T-helper 1 cell treated with Interleukin-12 subunit alpha and Interleukin-12 subunit beta and Interleukin-4 antibody, amounts not matched to agents 30 μg/mL and 1 μg/mL, for 36 hours (primary cell): ENCODE measurements at regions not wholly inside any gene's neighbourhood (a gene's known extent, or its start where the extent isn't known, plus 50 kb on each side); places are given as distances from the start of the nearest gene placed in this dataset.
"Not testable (repeated sequence)": the region's sequence is repeated elsewhere in the genome, so short reads cannot be mapped to it uniquely, and the experiment has no call there.

Experiments
- H3K27ac Mint-ChIP-seq: one replicate; pipeline ENCODE4 v1.8.0; 2021; ENCODE audit warnings: mild to moderate bottlenecking, mixed read lengths
- H3K27me3 Mint-ChIP-seq: one replicate; pipeline ENCODE4 v1.8.0; 2021; ENCODE audit warnings: low read depth, mixed read lengths
- H3K36me3 Mint-ChIP-seq: one replicate; pipeline ENCODE4 v1.8.0; 2021; ENCODE audit warnings: low read depth, mixed read lengths
- H3K4me1 Mint-ChIP-seq: one replicate; pipeline ENCODE4 v1.8.0; 2021; ENCODE audit warnings: low read depth, mixed read lengths
- H3K4me3 Mint-ChIP-seq: one replicate; pipeline ENCODE4 v1.8.0; 2021; ENCODE audit warnings: mild to moderate bottlenecking, moderate library complexity, mixed read lengths
- H3K9me3 Mint-ChIP-seq: one replicate; pipeline ENCODE4 v1.8.0; 2021; ENCODE audit warnings: mixed read lengths

DNA sequence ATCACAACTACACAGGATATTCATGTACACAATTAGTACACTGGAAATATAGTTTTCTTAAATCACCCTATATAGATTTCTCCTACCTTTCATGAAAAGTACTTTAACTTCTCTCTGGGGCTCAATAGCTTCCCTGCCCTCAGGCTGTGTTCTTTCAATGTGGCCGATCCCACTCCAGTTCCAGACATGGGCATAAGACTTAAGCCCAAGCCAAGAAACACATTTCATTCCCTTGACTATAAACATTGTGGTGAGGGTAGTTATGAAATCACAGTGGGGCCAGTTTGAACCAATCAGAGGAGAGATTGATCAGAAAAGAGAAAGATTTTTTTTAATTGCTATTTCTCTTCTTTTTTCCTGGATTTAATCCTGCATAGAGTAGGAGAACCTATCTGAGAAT, 904.6 kb upstream of the SORCS1 start:
- H3K4me3 Mint-ChIP-seq: no peak overlapping the region
- H3K9me3 Mint-ChIP-seq: peaks cover 9% of the 10 kb centered on the region
- H3K36me3 Mint-ChIP-seq: no peaks in the 10 kb centered on the region
- H3K4me1 Mint-ChIP-seq: no peaks in the 10 kb centered on the region
- no peaks in the 10 kb centered on the region for H3K27me3 Mint-ChIP-seq
- no peak overlapping the region for H3K27ac Mint-ChIP-seq

GRCh38 chr10:108064746-108065260, 900.3 kb upstream of the SORCS1 start:
- Mint-ChIP-seq H3K27ac (no peak overlapping the region), H3K4me1 (no peaks in the 10 kb centered on the region), H3K27me3 (no peaks in the 10 kb centered on the region), H3K4me3 (no peak overlapping the region), H3K36me3 (no peaks in the 10 kb centered on the region), H3K9me3 (peaks cover 9% of the 10 kb centered on the region)

GRCh38 chr10:108060246-108060645, 895.7 kb upstream of the SORCS1 start:
- Mint-ChIP-seq H3K27ac (no peak overlapping the region), H3K36me3 (no peaks in the 10 kb centered on the region), H3K4me3 (no peak overlapping the region), H3K4me1 (no peaks in the 10 kb centered on the region), H3K9me3 (peaks cover under 1% of the 10 kb centered on the region), H3K27me3 (no peaks in the 10 kb centered on the region)

DNA sequence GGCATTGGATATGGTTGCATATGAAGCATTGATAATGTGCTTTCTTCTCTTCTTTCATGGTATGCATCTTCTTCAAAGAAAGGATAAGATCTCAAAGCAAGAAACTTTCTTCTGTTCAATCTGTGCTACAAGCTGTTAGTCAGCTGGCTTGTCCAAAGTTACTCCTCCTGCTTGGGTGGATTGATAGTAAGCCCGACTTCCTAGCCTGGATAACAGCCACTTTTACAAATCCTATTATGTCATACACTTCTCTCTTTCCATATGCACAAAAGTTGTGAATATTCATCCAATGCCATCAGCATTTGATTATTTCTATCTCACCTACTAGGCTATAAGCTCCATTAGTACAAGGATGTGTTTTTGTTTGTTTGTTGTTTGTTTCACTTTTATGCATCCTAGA, 891.0 kb upstream of the SORCS1 start:
- H3K27me3 Mint-ChIP-seq: no peaks in the 10 kb centered on the region
- no peaks in the 10 kb centered on the region for H3K4me1 Mint-ChIP-seq
- no peak overlapping the region for H3K27ac Mint-ChIP-seq
- no peak overlapping the region for H3K4me3 Mint-ChIP-seq
- H3K36me3 Mint-ChIP-seq: no peaks in the 10 kb centered on the region
- no peaks in the 10 kb centered on the region for H3K9me3 Mint-ChIP-seq

GRCh38 chr10:108052981-108053380, 888.5 kb upstream of the SORCS1 start:
- Mint-ChIP-seq H3K4me3 (no peak overlapping the region), H3K27ac (no peak overlapping the region), H3K4me1 (no peaks in the 10 kb centered on the region), H3K36me3 (no peaks in the 10 kb centered on the region), H3K27me3 (no peaks in the 10 kb centered on the region), H3K9me3 (no peaks in the 10 kb centered on the region)

- H3K36me3 Mint-ChIP-seq: no peaks in the 10 kb centered on the region
- H3K4me1 Mint-ChIP-seq: no peaks in the 10 kb centered on the region
- H3K27ac Mint-ChIP-seq: no peak overlapping the region
- H3K27me3 Mint-ChIP-seq: no peaks in the 10 kb centered on the region
- H3K4me3 Mint-ChIP-seq: no peak overlapping the region
- peaks cover 3% of the 10 kb centered on the region for H3K9me3 Mint-ChIP-seq
Observed at GRCh38 chr10:108051218-108051617, 886.7 kb upstream of the SORCS1 start.

- H3K4me3 Mint-ChIP-seq: no peak overlapping the region
- no peaks in the 10 kb centered on the region for H3K27me3 Mint-ChIP-seq
- no peaks in the 10 kb centered on the region for H3K36me3 Mint-ChIP-seq
- peaks cover 3% of the 10 kb centered on the region for H3K9me3 Mint-ChIP-seq
- no peaks in the 10 kb centered on the region for H3K4me1 Mint-ChIP-seq
- H3K27ac Mint-ChIP-seq: no peak overlapping the region
Observed at GRCh38 chr10:108050626-108051025, 886.1 kb upstream of the SORCS1 start.

DNA sequence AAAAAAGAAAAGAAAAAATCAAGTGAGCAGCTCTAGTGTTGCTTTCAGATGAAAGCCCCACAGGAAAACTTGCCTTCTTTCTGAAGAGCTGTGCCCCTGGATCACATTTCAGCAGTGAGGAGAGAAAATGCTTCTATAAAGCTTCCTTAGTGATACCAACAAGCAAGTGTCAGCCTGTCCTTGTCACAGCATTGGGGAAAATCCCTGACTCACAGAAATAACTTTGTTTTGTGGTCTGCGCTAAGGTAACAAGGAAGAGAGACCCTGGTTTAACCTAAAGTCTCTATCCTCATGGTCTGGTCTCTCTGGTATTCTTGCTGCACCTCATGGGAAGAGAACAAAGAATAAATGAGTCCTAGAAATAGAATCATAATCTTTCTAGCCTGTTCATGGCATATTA, 885.2 kb upstream of the SORCS1 start:
- no peaks in the 10 kb centered on the region for H3K4me1 Mint-ChIP-seq
- H3K27me3 Mint-ChIP-seq: no peaks in the 10 kb centered on the region
- H3K4me3 Mint-ChIP-seq: no peak overlapping the region
- no peak overlapping the region for H3K27ac Mint-ChIP-seq
- peaks cover 3% of the 10 kb centered on the region for H3K9me3 Mint-ChIP-seq
- no peaks in the 10 kb centered on the region for H3K36me3 Mint-ChIP-seq

- H3K4me1 Mint-ChIP-seq: no peaks in the 10 kb centered on the region
- H3K27me3 Mint-ChIP-seq: no peaks in the 10 kb centered on the region
- H3K36me3 Mint-ChIP-seq: no peaks in the 10 kb centered on the region
- H3K9me3 Mint-ChIP-seq: peaks cover 3% of the 10 kb centered on the region
- no peak overlapping the region for H3K4me3 Mint-ChIP-seq
- no peak overlapping the region for H3K27ac Mint-ChIP-seq
Observed at GRCh38 chr10:108048898-108049297, 884.4 kb upstream of the SORCS1 start.

- H3K9me3 Mint-ChIP-seq: peaks cover 19% of the 10 kb centered on the region
- no peaks in the 10 kb centered on the region for H3K36me3 Mint-ChIP-seq
- no peaks in the 10 kb centered on the region for H3K4me1 Mint-ChIP-seq
- no peak overlapping the region for H3K27ac Mint-ChIP-seq
- H3K4me3 Mint-ChIP-seq: no peak overlapping the region
- H3K27me3 Mint-ChIP-seq: no peaks in the 10 kb centered on the region
Observed at GRCh38 chr10:108039821-108040584, 875.5 kb upstream of the SORCS1 start.

DNA sequence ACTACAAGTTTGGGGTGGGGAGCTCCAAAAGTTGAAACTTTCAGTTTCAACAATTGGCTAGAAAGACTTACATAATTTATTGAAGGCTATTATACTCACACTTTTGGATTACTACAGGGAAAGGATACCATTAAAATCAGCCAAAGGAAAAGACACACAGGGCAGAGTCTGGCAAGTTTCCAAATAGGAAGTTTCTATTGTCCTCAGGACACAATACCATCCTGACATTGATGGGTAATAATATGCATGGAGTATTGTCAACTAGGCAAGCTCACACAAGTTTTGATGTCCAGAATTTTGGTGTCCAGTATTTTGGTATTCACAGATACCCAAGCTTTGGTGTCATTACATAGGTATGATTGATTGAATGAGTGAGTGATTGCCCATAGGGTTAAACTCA, 872.6 kb upstream of the SORCS1 start:
- Mint-ChIP-seq H3K4me1 (no peaks in the 10 kb centered on the region), H3K27me3 (no peaks in the 10 kb centered on the region), H3K36me3 (no peaks in the 10 kb centered on the region), H3K9me3 (peaks cover 18% of the 10 kb centered on the region), H3K4me3 (no peak overlapping the region), H3K27ac (no peak overlapping the region)

- Mint-ChIP-seq H3K9me3 (peaks cover 13% of the 10 kb centered on the region), H3K27me3 (no peaks in the 10 kb centered on the region), H3K36me3 (no peaks in the 10 kb centered on the region), H3K4me3 (no peak overlapping the region), H3K4me1 (no peaks in the 10 kb centered on the region), H3K27ac (no peak overlapping the region)
Observed at GRCh38 chr10:108036265-108036664, 871.8 kb upstream of the SORCS1 start.

DNA sequence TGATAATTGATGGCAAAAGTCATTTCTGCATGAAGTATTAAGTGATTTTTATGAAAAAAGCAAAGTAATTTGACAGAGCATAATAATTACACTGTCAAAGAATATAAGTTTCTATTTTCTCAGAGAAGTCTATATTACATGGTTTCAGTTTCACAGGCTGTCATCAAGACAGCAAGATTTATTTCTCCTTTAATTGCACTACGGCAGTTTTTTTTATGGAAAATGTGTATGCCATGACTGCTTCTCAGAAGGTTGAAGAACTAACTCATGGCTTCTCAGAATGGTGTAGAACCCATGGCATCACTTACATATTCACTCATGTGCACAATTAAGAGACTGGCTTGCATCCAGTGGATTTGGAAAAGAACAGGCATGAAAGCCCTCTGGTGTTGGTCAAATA, 870.3 kb upstream of the SORCS1 start:
- Mint-ChIP-seq H3K27me3 (no peaks in the 10 kb centered on the region), H3K36me3 (no peaks in the 10 kb centered on the region), H3K27ac (no peak overlapping the region), H3K9me3 (peaks cover 13% of the 10 kb centered on the region), H3K4me3 (no peak overlapping the region), H3K4me1 (no peaks in the 10 kb centered on the region)

GRCh38 chr10:108033518-108033917, 869.0 kb upstream of the SORCS1 start:
- not testable (repeated sequence) for H3K36me3 Mint-ChIP-seq, H3K27me3 Mint-ChIP-seq, H3K4me1 Mint-ChIP-seq, H3K4me3 Mint-ChIP-seq, H3K9me3 Mint-ChIP-seq, H3K27ac Mint-ChIP-seq

GRCh38 chr10:108031505-108031904, 867.0 kb upstream of the SORCS1 start:
- Mint-ChIP-seq H3K9me3 (no peaks in the 10 kb centered on the region), H3K27me3 (no peaks in the 10 kb centered on the region), H3K4me3 (no peak overlapping the region), H3K27ac (no peak overlapping the region), H3K36me3 (no peaks in the 10 kb centered on the region), H3K4me1 (no peaks in the 10 kb centered on the region)

DNA sequence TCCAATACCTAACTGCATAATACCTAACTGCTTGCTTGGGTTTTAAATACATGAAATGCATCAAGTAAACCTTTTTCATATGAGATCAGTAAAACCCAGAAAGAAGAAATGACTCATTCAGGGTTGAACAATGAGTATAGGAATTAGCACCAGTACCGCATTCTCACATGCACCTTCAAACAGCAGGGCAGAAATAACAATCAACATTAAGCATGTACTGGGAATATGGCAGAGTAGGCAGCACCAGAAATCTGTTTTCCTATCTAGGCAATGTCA, 850.3 kb upstream of the SORCS1 start:
- no peaks in the 10 kb centered on the region for H3K36me3 Mint-ChIP-seq
- no peak overlapping the region for H3K4me3 Mint-ChIP-seq
- no peaks in the 10 kb centered on the region for H3K4me1 Mint-ChIP-seq
- no peaks in the 10 kb centered on the region for H3K27me3 Mint-ChIP-seq
- H3K27ac Mint-ChIP-seq: no peak overlapping the region
- H3K9me3 Mint-ChIP-seq: no peaks in the 10 kb centered on the region
